Endothelial cell of umbilical vein (primary cell): ENCODE measurements at regions not wholly inside any gene's neighbourhood (a gene's known extent, or its start where the extent isn't known, plus 50 kb on each side); places are given as distances from the start of the nearest gene placed in this dataset.

ENCODE experiments used
- BruUV-seq: library from RNA; stranded (reverse); fragments of 400-500 nt; replicated peaks from 2 replicates; lab custom pipeline; 2021; lab: Mats Ljungman, UMichigan
- CTCF ChIA-PET: fragments of 300-600, 350-600 bp; sonication (Branson Sonifier 250); formaldehyde crosslinking; loops from one replicate; lab custom pipeline; 2021; ENCODE audit warnings: antibody characterized with exemption, inconsistent platforms; lab: Charles Lee
- POLR2A ChIA-PET: fragments of 300-600, 350-600 bp; sonication (Branson Sonifier 250); formaldehyde crosslinking; loops from one replicate; lab custom pipeline; 2021; ENCODE audit warnings: antibody characterized with exemption, inconsistent platforms; lab: Charles Lee
- DNase-seq: peaks from one replicate; pipeline ENCODE4 v3.0.0-alpha.2; 2011; ENCODE audit warnings: low read depth, low spot score
- FAIRE-seq: peaks from 2 replicates; lab custom pipeline; 2011; peaks lifted over from hg19 to GRCh38; lab: Jason Lieb, UNC
- H2AFZ ChIP-seq: 2 replicates; pipeline ENCODE4 v1.6.0; 2012; ENCODE audit warnings: low read depth, low read length, control low read depth, inconsistent platforms
- H3K27ac ChIP-seq: 2 replicates; pipeline ENCODE4 v1.5.1; 2011; ENCODE audit warnings: low read depth, mild to moderate bottlenecking, control low read depth, low read length, moderate library complexity; ENCODE audit not compliant: insufficient read depth
- H3K27me3 ChIP-seq, 2 experiments: 2 replicates each; pipeline versions ENCODE4 v1.6.0 to v1.6.1; 2011; ENCODE audit warnings: low read length in 2 of 2, mixed read lengths in 1 of 2; ENCODE audit not compliant: control insufficient read depth in 2 of 2, insufficient read depth in 2 of 2
- H3K36me3 ChIP-seq, 2 experiments: 2 replicates in 1 of 2; 3 replicates in 1 of 2; pipeline ENCODE4 v1.5.1; 2011; ENCODE audit warnings: low read length in 2 of 2, mild to moderate bottlenecking in 1 of 2, moderate library complexity in 1 of 2; ENCODE audit not compliant: control insufficient read depth in 2 of 2, insufficient read depth in 2 of 2; ENCODE audit errors: extremely low read depth in 1 of 2
- H3K4me1 ChIP-seq: 3 replicates; pipeline ENCODE4 v1.5.1; 2011; ENCODE audit warnings: mild to moderate bottlenecking, low read length; ENCODE audit not compliant: control insufficient read depth, insufficient read depth; ENCODE audit errors: extremely low read depth
- H3K4me2 ChIP-seq: 2 replicates; pipeline ENCODE4 v1.6.1; 2011; ENCODE audit warnings: low read length, control low read depth, mixed read lengths; ENCODE audit not compliant: insufficient read depth
- H3K4me3 ChIP-seq, 3 experiments: fragments of 200-600 bp in 1 of 3; sonication (generic), shearing (Covaris generic) in 1 of 3; replicated peaks in 1 of 3; 2 replicates each; pipeline ENCODE4 v1.5.1; 2011 to 2016; ENCODE audit warnings: control low read depth in 3 of 3, low read length in 3 of 3, mild to moderate bottlenecking in 2 of 3, inconsistent platforms in 1 of 3, low read depth in 1 of 3, moderate library complexity in 1 of 3; ENCODE audit not compliant: insufficient read depth in 1 of 3
- H3K79me2 ChIP-seq: 2 replicates; pipeline ENCODE4 v1.6.0; 2012; ENCODE audit warnings: low read length, inconsistent platforms; ENCODE audit not compliant: control insufficient read depth, insufficient read depth
- H3K9ac ChIP-seq: replicated peaks from 2 replicates; pipeline ENCODE3; 2011; ENCODE audit warnings: low read length, control low read depth; ENCODE audit not compliant: insufficient read depth; ENCODE audit errors: extremely low read depth
- H3K9me1 ChIP-seq: replicated peaks from 3 replicates; pipeline ENCODE4 v1.6.0; 2011; ENCODE audit warnings: mild to moderate bottlenecking, low read length; ENCODE audit not compliant: control insufficient read depth, insufficient read depth; ENCODE audit errors: extremely low read depth
- H3K9me3 ChIP-seq: replicated peaks from 2 replicates; pipeline ENCODE4 v1.5.1; 2012; ENCODE audit warnings: low read length, inconsistent platforms; ENCODE audit not compliant: control insufficient read depth, insufficient read depth
- H4K20me1 ChIP-seq: replicated peaks from 2 replicates; pipeline ENCODE3; 2011; ENCODE audit warnings: mild to moderate bottlenecking, low read length; ENCODE audit not compliant: control insufficient read depth, insufficient read depth; ENCODE audit errors: extremely low read depth
- EZH2 ChIP-seq: IDR thresholded peaks from 2 replicates; pipeline ENCODE4 v1.6.1; 2012; ENCODE audit warnings: borderline replicate concordance, low read depth, mild to moderate bottlenecking, moderate library complexity, low read length, inconsistent platforms; ENCODE audit not compliant: severe bottlenecking
- FOS ChIP-seq: IDR thresholded peaks from 2 replicates; pipeline ENCODE4 v1.6.1; 2011; ENCODE audit warnings: mild to moderate bottlenecking, low read length, moderate library complexity, borderline replicate concordance; ENCODE audit not compliant: insufficient read depth
- GATA2 ChIP-seq: IDR thresholded peaks from 2 replicates; pipeline ENCODE4 v1.7.0; 2011; ENCODE audit warnings: low read depth, mild to moderate bottlenecking, moderate library complexity, mixed read lengths, low read length; ENCODE audit not compliant: insufficient read length, insufficient read depth
- JUN ChIP-seq: IDR thresholded peaks from 2 replicates; pipeline ENCODE4 v1.6.1; 2011; ENCODE audit warnings: borderline replicate concordance, low read depth; ENCODE audit not compliant: insufficient read length, insufficient read depth
- MAX ChIP-seq: IDR thresholded peaks from 2 replicates; pipeline ENCODE4 v1.6.1; 2011; ENCODE audit not compliant: insufficient read depth, insufficient read length
- MYC ChIP-seq: IDR thresholded peaks from one replicate; pipeline ENCODE4 v1.6.1; 2011; ENCODE audit warnings: mild to moderate bottlenecking, low read depth, low read length
- POLR2A ChIP-seq: IDR thresholded peaks from 2 replicates; pipeline ENCODE4 v1.6.1; 2012; ENCODE audit warnings: low read depth, mild to moderate bottlenecking, control low read depth, low read length
- POLR2AphosphoS5 ChIP-seq: IDR thresholded peaks from 2 replicates; pipeline ENCODE4 v1.6.1; 2012; ENCODE audit warnings: low read depth, mild to moderate bottlenecking, control low read depth, low read length, moderate library complexity; ENCODE audit not compliant: insufficient read depth
- dilution Hi-C: fragments of 300-500 bp; cut with MboI; formaldehyde crosslinking; loops from one replicate; pipeline ENCODE4 v1.15.0; 2019; ENCODE audit warnings: low sequenced_read_pairs; ENCODE audit not compliant: extremely low pct_ligation_motif_present
- intact Hi-C: fragments of 100-400 bp; cut with micrococcal nuclease; formaldehyde crosslinking; loops from one replicate; pipeline ENCODE4 v1.10.0; 2022
- TF ChIP-seq, protein P1 (sequence below), 2 donors: IDR thresholded peaks; 1 replicate in 1 of 2; 2 replicates in 1 of 2; pipeline ENCODE4 v1.5.1; 2011; ENCODE audit warnings: low read length in 2 of 2, mild to moderate bottlenecking in 2 of 2, moderate library complexity in 2 of 2, control low read depth in 1 of 2, inconsistent platforms in 1 of 2, low read depth in 1 of 2; ENCODE audit not compliant: insufficient read depth in 1 of 2; ENCODE audit errors: extremely low read depth in 1 of 2

GRCh38 chr5:110823571-110823970, 84.8 kb downstream of the SLC25A46 start:
- Histone ChIP-seq H4K20me1 (no peaks in the 10 kb centered on the region), H3K36me3 (no peaks in the 10 kb centered on the region), H3K4me3 (no peak overlapping the region), H3K27ac (no peak overlapping the region), H3K4me1 (no peaks in the 10 kb centered on the region), H2AFZ (no peak overlapping the region), H3K9ac (no peak overlapping the region), H3K4me2 (no peak overlapping the region), H3K27me3 (no peaks in the 10 kb centered on the region), H3K9me1 (no peaks in the 10 kb centered on the region), H3K79me2 (no peaks in the 10 kb centered on the region), H3K9me3 (no peaks in the 10 kb centered on the region)
- DNase-seq (no peak), FAIRE-seq (no peak)
- intact Hi-C loops (no loop called here), dilution Hi-C loops (no loop called here)
- no TSS peak for BruUV-seq
- CTCF ChIA-PET = no interaction called here
- no peak for TF ChIP-seq MYC
- TF ChIP-seq GATA2 = no peak
- no peak for TF ChIP-seq POLR2A
- no peak for TF ChIP-seq FOS
- no peak for TF ChIP-seq POLR2AphosphoS5
- TF ChIP-seq, protein P1, sequence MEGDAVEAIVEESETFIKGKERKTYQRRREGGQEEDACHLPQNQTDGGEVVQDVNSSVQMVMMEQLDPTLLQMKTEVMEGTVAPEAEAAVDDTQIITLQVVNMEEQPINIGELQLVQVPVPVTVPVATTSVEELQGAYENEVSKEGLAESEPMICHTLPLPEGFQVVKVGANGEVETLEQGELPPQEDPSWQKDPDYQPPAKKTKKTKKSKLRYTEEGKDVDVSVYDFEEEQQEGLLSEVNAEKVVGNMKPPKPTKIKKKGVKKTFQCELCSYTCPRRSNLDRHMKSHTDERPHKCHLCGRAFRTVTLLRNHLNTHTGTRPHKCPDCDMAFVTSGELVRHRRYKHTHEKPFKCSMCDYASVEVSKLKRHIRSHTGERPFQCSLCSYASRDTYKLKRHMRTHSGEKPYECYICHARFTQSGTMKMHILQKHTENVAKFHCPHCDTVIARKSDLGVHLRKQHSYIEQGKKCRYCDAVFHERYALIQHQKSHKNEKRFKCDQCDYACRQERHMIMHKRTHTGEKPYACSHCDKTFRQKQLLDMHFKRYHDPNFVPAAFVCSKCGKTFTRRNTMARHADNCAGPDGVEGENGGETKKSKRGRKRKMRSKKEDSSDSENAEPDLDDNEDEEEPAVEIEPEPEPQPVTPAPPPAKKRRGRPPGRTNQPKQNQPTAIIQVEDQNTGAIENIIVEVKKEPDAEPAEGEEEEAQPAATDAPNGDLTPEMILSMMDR (IDR thresholded peaks at IDR 0.05; ENCODE audit: extremely low read depth in 1 of 2, insufficient read depth in 1 of 2, low read depth in 1 of 2, low read length in 2 of 2) = no peak
- TF ChIP-seq JUN = no peak
- no peak for TF ChIP-seq MAX
- TF ChIP-seq EZH2 = no peak
- POLR2A ChIA-PET = no interaction called here
